ENCODE measurements at regions not wholly inside any gene's neighbourhood (a gene's known extent, or its start where the extent isn't known, plus 50 kb on each side); places are given as distances from the start of the nearest gene placed in this dataset.
A peak's percentile ranks its signal among the peaks of the same experiment; 100 is the strongest.

- H3K79me2 ChIP-seq (ENCODE audit: low read length), result no peaks in the 10 kb centered on the region
- no peaks in the 10 kb centered on the region for H3K9me3 ChIP-seq (ENCODE audit: insufficient read depth, low read length)
- peaks cover 81% of the 10 kb centered on the region for H3K27me3 ChIP-seq (ENCODE audit: low read depth, low read length)
- TF ChIP-seq EZH2phosphoT487 (IDR thresholded peaks at IDR 0.05; ENCODE audit: low read depth), result no peak
- no peak for TF ChIP-seq CTCF (IDR thresholded peaks at IDR 0.05; ENCODE audit: low read depth, low read length)
- H2AFZ ChIP-seq (ENCODE audit: low read depth, low read length), result no peak overlapping the region
- no peaks in the 10 kb centered on the region for H4K20me1 ChIP-seq (ENCODE audit: insufficient read depth, low read length)
- no peak overlapping the region for H3K27ac ChIP-seq (ENCODE audit: low read length)
- H3K9ac ChIP-seq (ENCODE audit: low read length), result no peak overlapping the region
- H3K4me3 ChIP-seq (ENCODE audit: low read length), result no peak overlapping the region
- no peaks in the 10 kb centered on the region for H3K4me1 ChIP-seq (ENCODE audit: low read length)
- no peaks in the 10 kb centered on the region for H3K36me3 ChIP-seq (replicated peaks; ENCODE audit: low read depth, low read length)
- H3K4me2 ChIP-seq (ENCODE audit: low read length), result no peak overlapping the region
These were observed 69.4 kb upstream of the KCNG1 start for GRCh38 chr20:51092338-51092737.

GRCh38 chr20:51091406-51092195 is 68.7 kb upstream of the KCNG1 start:
- H4K20me1 ChIP-seq (ENCODE audit: insufficient read depth, low read length), result no peaks in the 10 kb centered on the region
- no peaks in the 10 kb centered on the region for H3K36me3 ChIP-seq (replicated peaks; ENCODE audit: low read depth, low read length)
- H3K4me2 ChIP-seq (ENCODE audit: low read length), result no peak overlapping the region
- peaks cover 82% of the 10 kb centered on the region for H3K27me3 ChIP-seq (ENCODE audit: low read depth, low read length)
- H3K27ac ChIP-seq (ENCODE audit: low read length), result no peak overlapping the region
- H3K9me3 ChIP-seq (ENCODE audit: insufficient read depth, low read length), result no peaks in the 10 kb centered on the region
- H3K4me1 ChIP-seq (ENCODE audit: low read length), result no peaks in the 10 kb centered on the region
- no peak overlapping the region for H2AFZ ChIP-seq (ENCODE audit: low read depth, low read length)
- no peak overlapping the region for H3K4me3 ChIP-seq (ENCODE audit: low read length)
- no peaks in the 10 kb centered on the region for H3K79me2 ChIP-seq (ENCODE audit: low read length)
- H3K9ac ChIP-seq (ENCODE audit: low read length), result no peak overlapping the region
- TF ChIP-seq EZH2phosphoT487 (IDR thresholded peaks at IDR 0.05; ENCODE audit: low read depth) (peak; percentile 67), CTCF (IDR thresholded peaks at IDR 0.05; ENCODE audit: low read depth, low read length) (no peak)

GRCh38 chr20:51089840-51090239 is 66.9 kb upstream of the KCNG1 start:
- Histone ChIP-seq H2AFZ (ENCODE audit: low read depth, low read length) (no peak overlapping the region), H3K27me3 (ENCODE audit: low read depth, low read length) (peaks cover 81% of the 10 kb centered on the region), H3K9ac (ENCODE audit: low read length) (no peak overlapping the region), H3K9me3 (ENCODE audit: insufficient read depth, low read length) (no peaks in the 10 kb centered on the region), H3K4me2 (ENCODE audit: low read length) (no peak overlapping the region), H3K4me1 (ENCODE audit: low read length) (peaks cover under 1% of the 10 kb centered on the region; the same call in 1 of the 2 replicates), H3K79me2 (ENCODE audit: low read length) (no peaks in the 10 kb centered on the region), H3K27ac (ENCODE audit: low read length) (no peak overlapping the region), H3K36me3 (replicated peaks; ENCODE audit: low read depth, low read length) (no peaks in the 10 kb centered on the region), H3K4me3 (ENCODE audit: low read length) (no peak overlapping the region), H4K20me1 (ENCODE audit: insufficient read depth, low read length) (no peaks in the 10 kb centered on the region)
- TF ChIP-seq EZH2phosphoT487 (IDR thresholded peaks at IDR 0.05; ENCODE audit: low read depth) (no peak), CTCF (IDR thresholded peaks at IDR 0.05; ENCODE audit: low read depth, low read length) (no peak)

- Histone ChIP-seq H3K27ac (ENCODE audit: low read length) (no peak overlapping the region), H3K79me2 (ENCODE audit: low read length) (no peaks in the 10 kb centered on the region), H3K4me3 (ENCODE audit: low read length) (no peak overlapping the region), H3K4me2 (ENCODE audit: low read length) (no peak overlapping the region), H3K27me3 (ENCODE audit: low read depth, low read length) (peaks cover 83% of the 10 kb centered on the region), H2AFZ (ENCODE audit: low read depth, low read length) (no peak overlapping the region), H4K20me1 (ENCODE audit: insufficient read depth, low read length) (no peaks in the 10 kb centered on the region), H3K4me1 (ENCODE audit: low read length) (peaks cover 5% of the 10 kb centered on the region; the same call in 1 of the 2 replicates), H3K36me3 (replicated peaks; ENCODE audit: low read depth, low read length) (no peaks in the 10 kb centered on the region), H3K9me3 (ENCODE audit: insufficient read depth, low read length) (no peaks in the 10 kb centered on the region), H3K9ac (ENCODE audit: low read length) (no peak overlapping the region)
- TF ChIP-seq CTCF (IDR thresholded peaks at IDR 0.05; ENCODE audit: low read depth, low read length) (no peak), EZH2phosphoT487 (IDR thresholded peaks at IDR 0.05; ENCODE audit: low read depth) (no peak)
These were observed 66.4 kb upstream of the KCNG1 start for GRCh38 chr20:51089272-51089781.
